ENCODE measurements at regions not wholly inside any gene's neighbourhood (a gene's known extent, or its start where the extent isn't known, plus 50 kb on each side); places are given as distances from the start of the nearest gene placed in this dataset.
A peak's percentile ranks its signal among the peaks of the same experiment; 100 is the strongest.
"Not testable (repeated sequence)": the region's sequence is repeated elsewhere in the genome, so short reads cannot be mapped to it uniquely, and the experiment has no call there.

GRCh38 chr3:152583963-152584362 lies 251.0 kb upstream of the P2RY1 start:
- no peak for DNase-seq

- DNase-seq = no peak
Observed at GRCh38 chr3:152586974-152587373, 248.0 kb upstream of the P2RY1 start.

GRCh38 chr3:152587861-152588260 lies 247.1 kb upstream of the P2RY1 start:
- DNase-seq = no peak

DNA sequence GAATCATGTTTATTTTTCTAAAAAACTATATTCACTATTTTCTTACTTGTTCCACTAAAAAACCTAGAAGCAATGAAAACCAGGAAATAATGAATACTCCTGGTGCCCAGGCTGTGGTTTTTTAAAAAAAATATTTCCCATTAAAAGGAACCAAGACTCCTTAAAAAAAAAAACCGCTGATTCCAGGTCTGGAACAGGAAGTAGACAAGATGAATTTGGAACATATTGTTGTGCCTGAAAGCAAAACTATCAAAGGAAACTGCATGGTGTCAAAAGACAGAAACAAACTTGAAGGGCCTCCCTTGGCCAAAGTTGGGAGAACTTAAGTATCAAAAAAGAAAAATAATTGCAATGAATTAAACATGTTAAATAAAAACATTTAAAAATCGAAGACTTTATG lies 245.3 kb upstream of the P2RY1 start:
- DNase-seq = peak; percentile 25

GRCh38 chr3:152591515-152591914 lies 243.4 kb upstream of the P2RY1 start:
- DNase-seq = no peak

DNA sequence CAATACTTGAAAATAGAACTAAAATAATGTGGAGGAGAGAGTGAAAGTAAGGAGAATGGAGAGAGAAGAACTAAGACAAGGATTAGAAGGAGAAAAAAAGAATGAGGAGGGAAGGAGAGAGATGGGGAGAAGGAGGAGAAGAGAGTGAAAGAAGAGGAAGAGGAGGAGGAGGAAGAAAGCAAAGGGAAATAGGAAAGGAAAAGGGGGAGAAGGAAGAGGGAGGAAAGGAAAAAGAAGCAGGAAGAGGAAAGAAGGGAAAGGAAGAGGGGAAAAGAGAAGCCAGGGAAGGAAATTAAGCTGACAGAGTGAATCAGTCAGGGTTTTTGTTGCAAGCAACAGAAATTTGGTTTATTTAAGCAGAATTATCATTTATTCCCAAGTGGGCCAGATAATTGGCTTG lies 241.7 kb upstream of the P2RY1 start:
- no peak for DNase-seq

DNA sequence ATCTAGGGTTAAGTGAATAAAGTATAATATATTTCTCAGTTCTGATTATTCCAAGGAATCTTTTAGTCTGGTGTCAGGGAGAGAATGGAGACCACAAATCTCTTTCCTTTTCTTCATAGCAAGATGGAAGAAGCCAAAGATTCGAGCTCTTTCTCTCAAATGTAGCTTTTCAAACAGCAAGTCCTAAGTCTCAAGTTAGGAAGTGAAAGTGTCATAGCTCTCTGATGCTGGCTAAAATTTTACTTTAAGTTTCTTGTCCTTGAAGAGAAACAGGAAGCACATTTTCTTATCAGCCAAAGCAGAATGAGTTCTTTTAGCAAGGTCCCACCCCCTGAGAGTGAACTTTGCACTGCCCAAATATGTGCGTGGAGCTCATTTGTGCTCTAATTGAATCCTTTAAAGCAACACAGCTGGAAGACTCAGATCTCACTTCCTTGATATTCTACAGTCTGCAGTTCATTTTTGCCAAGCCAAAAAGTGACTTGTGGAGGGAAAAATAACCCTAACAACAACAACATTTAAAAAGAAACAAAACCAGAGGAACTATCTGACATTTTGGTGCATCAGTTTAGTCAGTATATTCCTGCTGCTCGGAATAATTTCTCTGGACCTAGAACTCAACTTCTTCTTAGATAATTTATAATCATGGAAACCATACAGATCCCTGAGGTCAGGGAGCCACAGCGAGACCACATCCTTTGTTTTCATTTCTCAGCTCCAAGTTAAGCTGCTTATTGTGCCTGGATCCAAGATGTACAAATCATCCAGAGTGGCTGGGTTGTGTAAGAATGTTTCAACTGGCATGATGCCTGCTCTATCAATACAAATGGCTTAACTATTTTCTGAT lies 238.7 kb upstream of the P2RY1 start:
- DNase-seq = peak; percentile 72

DNA sequence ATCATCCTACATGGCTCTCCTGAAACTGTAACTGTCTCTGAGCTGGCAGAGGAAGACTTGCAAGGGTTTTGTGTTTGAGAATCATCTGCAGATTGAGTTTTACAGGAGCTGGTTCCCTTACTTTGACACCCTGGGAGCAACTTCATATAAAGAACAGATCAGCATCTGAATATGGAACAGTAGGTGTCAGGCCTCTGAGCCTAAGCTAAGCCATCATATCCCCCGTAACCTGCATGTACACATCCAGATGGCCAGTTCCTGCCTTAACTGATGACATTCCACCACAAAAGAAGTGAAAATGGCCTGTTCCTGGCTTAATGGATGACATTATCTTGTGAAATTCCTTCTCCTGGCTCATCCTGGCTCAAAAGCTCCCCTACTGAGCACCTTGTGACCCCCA lies 238.1 kb upstream of the P2RY1 start:
- DNase-seq = not testable (repeated sequence)

GRCh38 chr3:152606146-152606545 lies 228.8 kb upstream of the P2RY1 start:
- DNase-seq = no peak

DNA sequence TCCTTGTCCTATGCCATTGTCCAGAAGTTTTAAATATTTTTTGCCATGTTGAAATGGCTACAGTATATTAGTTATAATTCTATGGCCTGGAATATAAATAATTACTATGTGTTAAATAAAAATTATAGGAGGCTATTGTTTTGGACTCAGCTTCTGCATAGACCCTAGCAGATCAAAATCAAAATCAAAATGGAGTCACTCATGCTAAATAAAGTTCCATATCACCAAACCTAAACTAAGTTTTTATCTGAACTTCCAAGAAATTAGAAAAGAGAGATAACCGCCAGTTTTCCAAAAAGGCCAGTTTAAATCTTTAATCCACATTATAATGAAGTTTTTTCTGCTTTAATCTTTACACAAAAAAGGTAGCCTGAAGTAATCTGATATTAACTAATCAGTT lies 227.8 kb upstream of the P2RY1 start:
- DNase-seq = no peak

- DNase-seq = no peak
Observed at GRCh38 chr3:152608696-152609594, 226.0 kb upstream of the P2RY1 start.

DNA sequence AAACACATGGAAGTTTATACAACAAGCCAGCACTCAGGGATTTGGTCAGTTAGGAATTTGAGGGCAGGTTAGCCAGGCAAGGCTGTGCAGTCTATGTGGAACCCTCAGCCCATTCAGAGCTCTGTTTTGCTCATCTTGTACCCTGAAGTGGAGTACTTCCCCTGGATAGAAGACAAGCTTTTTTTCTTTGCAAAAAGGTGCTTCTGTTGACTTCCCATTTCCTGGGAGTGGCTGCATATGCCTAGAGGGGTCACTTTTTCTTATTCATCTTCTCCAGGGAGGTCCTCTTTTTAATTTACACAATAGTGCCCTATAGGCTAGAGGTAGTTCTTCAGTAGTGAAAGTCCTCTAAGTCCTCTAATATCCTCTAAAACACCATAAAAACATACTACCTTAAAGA lies 225.0 kb upstream of the P2RY1 start:
- DNase-seq = no peak

DNA sequence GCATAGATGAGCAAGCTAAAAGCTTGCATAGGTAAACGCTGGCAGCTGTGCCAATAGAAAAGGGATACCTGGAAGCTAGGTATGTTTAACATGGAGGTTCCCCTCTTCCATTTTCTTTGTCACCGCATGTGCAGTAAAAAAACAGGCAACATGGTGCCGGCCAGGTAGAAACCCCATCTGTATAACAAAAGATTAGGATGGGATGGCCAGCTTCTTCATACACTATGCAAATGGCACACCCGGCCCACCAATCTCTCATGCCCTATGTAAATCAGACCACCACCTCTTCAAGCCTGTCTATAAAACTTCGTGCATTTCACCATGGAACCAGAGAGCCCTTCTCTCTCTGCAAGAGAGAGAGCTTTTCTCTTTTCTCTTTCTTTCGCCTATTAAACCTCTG lies 224.3 kb upstream of the P2RY1 start:
- no peak for DNase-seq

DNA sequence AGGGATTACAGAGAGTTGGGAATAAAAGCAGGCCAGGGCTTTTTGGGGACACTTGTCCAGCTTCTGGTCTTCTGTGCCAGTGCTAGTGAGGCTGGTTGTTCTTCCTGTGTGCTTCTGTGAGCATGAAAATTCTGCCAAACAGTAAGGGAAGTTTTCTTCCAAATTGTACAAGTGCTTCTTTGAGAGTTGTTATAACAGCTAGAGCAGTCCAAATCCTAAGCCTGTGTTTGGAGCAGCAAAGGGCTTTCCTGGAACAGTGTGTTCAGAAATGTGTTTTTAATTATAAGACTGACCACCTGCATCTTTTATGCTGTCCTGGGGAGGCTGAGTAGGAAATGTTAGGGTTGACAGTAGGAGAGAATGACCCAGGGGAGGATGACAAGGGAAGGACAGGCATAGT lies 223.0 kb upstream of the P2RY1 start:
- no peak for DNase-seq

DNA sequence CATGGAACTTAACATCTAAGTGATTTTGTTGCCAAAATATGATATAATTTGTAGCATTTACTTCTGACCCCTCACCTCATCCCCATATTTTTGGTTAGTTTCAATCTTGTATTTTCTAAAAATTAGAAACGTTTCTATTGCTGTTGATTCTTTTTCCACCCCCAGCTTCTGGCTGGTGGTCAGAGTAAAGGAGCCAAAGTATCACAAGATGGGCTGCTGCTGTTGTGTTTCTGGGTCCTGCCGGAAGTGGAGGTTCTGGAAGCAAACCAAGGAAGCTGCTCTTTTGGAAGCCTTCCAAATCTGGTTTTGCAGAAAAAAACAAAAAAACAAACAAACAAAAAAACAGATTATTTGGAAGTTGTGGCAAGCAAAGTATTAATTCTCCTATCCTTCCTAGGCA lies 221.1 kb upstream of the P2RY1 start:
- no peak for DNase-seq

GRCh38 chr3:152615681-152616080 lies 219.2 kb upstream of the P2RY1 start:
- no peak for DNase-seq

- DNase-seq = no peak
Observed at GRCh38 chr3:152617609-152618008, 217.3 kb upstream of the P2RY1 start.

DNA sequence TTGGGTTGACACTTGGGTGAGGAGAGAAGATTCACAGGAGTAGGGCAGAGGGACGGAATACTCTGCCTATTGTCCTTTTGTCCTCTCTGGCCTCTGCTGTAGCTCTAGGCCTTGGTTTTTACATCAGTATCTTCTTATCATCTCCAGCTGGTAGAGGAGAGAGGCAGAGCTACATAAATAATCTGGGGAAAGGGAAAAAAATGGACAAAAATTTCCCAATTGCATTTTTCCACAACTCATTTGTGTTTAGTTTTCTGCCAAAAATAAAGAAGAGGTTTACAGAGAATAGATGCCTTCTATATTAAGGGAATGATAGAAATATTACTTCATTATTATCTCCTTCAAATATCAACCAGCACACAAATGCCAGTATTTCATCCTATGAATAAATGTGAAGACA lies 216.4 kb upstream of the P2RY1 start:
- DNase-seq = no peak

DNA sequence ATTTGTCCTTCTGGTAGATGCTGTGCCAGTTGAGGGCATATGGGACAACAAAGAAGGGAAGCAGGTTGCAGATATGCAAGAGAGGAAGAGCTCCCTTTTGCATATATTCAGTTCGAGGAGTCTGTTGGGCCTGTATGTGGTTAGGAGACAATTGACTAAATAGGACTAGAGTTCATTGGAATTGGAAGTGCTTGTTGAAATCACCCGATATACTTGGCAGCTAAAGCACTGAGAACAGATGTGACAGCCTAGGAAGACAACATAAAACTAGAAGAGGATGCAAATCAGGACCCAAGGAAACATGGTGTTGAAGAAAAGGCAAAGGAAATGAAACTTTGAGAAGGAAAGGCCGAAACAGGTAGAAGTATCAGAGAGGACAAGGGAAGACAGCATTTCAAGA lies 215.2 kb upstream of the P2RY1 start:
- no peak for DNase-seq

DNA sequence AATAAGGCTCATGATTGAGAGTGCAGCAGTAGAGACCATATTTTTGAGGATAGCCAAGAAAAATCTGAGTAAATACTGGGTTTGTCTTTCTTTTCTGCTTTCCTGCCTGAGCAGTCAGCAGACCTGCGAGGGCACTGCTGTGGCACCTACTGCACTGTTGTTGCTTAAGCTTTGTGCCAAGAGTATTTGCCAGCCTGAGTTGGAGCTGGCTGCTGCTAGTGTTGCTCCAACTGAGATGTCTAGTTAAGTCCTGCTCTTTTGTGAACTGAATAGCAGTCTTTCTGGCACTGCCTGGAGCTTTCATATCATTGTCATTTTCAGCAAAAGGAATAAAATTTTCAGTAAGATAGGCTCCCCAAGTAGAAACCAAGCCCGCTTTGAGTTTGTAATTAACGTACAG lies 214.5 kb upstream of the P2RY1 start:
- no peak for DNase-seq

GRCh38 chr3:152621006-152621868 lies 213.7 kb upstream of the P2RY1 start:
- no peak for DNase-seq

DNA sequence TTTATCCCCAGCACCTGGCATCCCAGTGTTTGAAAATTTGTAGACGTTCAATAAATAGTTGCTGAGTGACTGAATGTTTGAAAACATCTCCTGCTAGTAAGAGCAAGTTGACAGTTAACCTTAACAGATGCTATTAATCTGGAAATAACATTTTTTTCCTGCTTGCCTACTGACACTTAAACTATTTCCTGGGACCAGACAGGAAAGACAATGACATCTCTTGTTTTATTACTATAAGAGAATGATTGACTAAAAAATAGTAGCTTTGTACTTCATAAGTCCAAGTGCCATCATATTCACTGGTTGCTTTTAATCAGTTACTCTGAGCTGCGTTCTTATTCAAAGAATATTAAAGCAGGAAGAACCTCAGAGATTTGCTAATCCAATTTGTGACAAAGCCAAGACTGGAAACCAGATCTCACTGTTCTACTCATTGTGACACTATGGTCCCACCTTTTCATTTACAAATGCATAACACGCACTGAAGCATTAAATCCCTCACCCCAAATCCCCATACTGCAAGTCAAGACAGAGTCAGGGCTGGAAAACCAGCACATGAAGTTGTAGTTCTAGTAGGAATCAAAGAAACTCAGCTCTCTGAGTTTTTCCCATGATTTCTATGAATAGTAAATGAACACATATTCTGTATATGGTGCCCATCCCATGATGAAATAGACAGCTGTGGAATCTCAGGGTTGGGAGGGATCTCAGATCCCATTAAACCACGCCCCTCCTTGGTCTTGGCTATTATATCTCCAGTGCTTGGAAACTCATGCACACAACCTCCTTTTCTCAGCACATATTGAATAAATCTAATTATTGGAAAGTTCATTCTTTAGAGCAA lies 212.7 kb upstream of the P2RY1 start:
- no peak for DNase-seq
